Thoracic aorta (tissue), 2 donors: ENCODE measurements at regions not wholly inside any gene's neighbourhood (a gene's known extent, or its start where the extent isn't known, plus 50 kb on each side); places are given as distances from the start of the nearest gene placed in this dataset.

ENCODE experiments used
- ATAC-seq: fragments of 150-250 bp; one replicate; pipeline ENCODE4 v1.8.0; 2017; ENCODE audit warnings: low read depth; ENCODE audit not compliant: insufficient number of reproducible peaks, low FRiP score
- DNase-seq: peaks from one replicate; pipeline ENCODE4 v3.0.0-alpha.2; 2020; ENCODE audit warnings: low spot score
- H3K27ac ChIP-seq, 2 donors: fragments of 200-600 bp; sonication (generic); 1 replicate in 1 of 2; 2 replicates in 1 of 2; pipeline ENCODE4 v1.5.1; 2016; ENCODE audit warnings: mild to moderate bottlenecking in 2 of 2, moderate library complexity in 2 of 2
- H3K27me3 ChIP-seq: fragments of 200-600 bp; sonication (generic); replicated peaks from 2 replicates; pipeline ENCODE4 v1.6.0; 2016; ENCODE audit warnings: mild to moderate bottlenecking; ENCODE audit not compliant: insufficient read depth
- H3K36me3 ChIP-seq: fragments of 200-600 bp; sonication (generic); one replicate; pipeline ENCODE4 v1.5.1; 2016
- H3K4me1 ChIP-seq, 2 donors: fragments of 200-600 bp; sonication (generic); 1 replicate in 1 of 2; 2 replicates in 1 of 2; pipeline versions ENCODE4 v1.5.1 to v1.6.0; 2016; ENCODE audit warnings: low read depth in 2 of 2, mild to moderate bottlenecking in 1 of 2; ENCODE audit not compliant: control insufficient read depth in 1 of 2
- H3K4me3 ChIP-seq: fragments of 200-600 bp; sonication (generic); 2 replicates; pipeline ENCODE4 v1.5.1; 2016; ENCODE audit warnings: mild to moderate bottlenecking
- H3K9me3 ChIP-seq: fragments of 200-600 bp; sonication (generic); 2 replicates; pipeline ENCODE4 v1.5.1; 2016
- CTCF ChIP-seq: fragments of 200-600 bp; sonication (generic); IDR thresholded peaks from one replicate; pipeline ENCODE4 v1.5.1; 2019; ENCODE audit warnings: antibody characterized with exemption

GRCh38 chr2:217031445-217031844, 171.6 kb upstream of the TNP1 start:
- H3K27me3 ChIP-seq = no peaks in the 10 kb centered on the region
- H3K27ac ChIP-seq = no peak overlapping the region
- TF ChIP-seq CTCF = no peak
- no peaks in the 10 kb centered on the region for H3K9me3 ChIP-seq
- no peak overlapping the region for H3K4me3 ChIP-seq
- ATAC-seq = no peak
- H3K4me1 ChIP-seq = peaks cover 7 to 10% of the 10 kb centered on the region in 2 donors
- H3K36me3 ChIP-seq = no peaks in the 10 kb centered on the region
- DNase-seq = no peak

- H3K4me1 ChIP-seq = no peaks in the 10 kb centered on the region
- no peak for TF ChIP-seq CTCF
- no peaks in the 10 kb centered on the region for H3K9me3 ChIP-seq
- no peak overlapping the region for H3K4me3 ChIP-seq
- H3K27ac ChIP-seq = no peak overlapping the region
- DNase-seq (no peak), ATAC-seq (no peak)
- H3K36me3 ChIP-seq = no peaks in the 10 kb centered on the region
- no peaks in the 10 kb centered on the region for H3K27me3 ChIP-seq
Observed at GRCh38 chr2:217030081-217030480, 170.2 kb upstream of the TNP1 start.

GRCh38 chr2:217028128-217028527, 168.3 kb upstream of the TNP1 start:
- Histone ChIP-seq H3K27me3 (no peaks in the 10 kb centered on the region), H3K36me3 (no peaks in the 10 kb centered on the region), H3K9me3 (no peaks in the 10 kb centered on the region), H3K4me3 (no peak overlapping the region), H3K27ac (no peak overlapping the region), H3K4me1 (no peaks in the 10 kb centered on the region)
- ATAC-seq (no peak), DNase-seq (no peak)
- TF ChIP-seq CTCF = no peak

GRCh38 chr2:217027414-217027813, 167.6 kb upstream of the TNP1 start:
- Histone ChIP-seq H3K4me3 (no peak overlapping the region), H3K27me3 (no peaks in the 10 kb centered on the region), H3K4me1 (no peaks in the 10 kb centered on the region), H3K27ac (no peak overlapping the region), H3K9me3 (no peaks in the 10 kb centered on the region), H3K36me3 (no peaks in the 10 kb centered on the region)
- no peak for DNase-seq
- ATAC-seq = no peak
- TF ChIP-seq CTCF = no peak

GRCh38 chr2:217026569-217026968, 166.7 kb upstream of the TNP1 start:
- Histone ChIP-seq H3K27ac (no peak overlapping the region), H3K36me3 (no peaks in the 10 kb centered on the region), H3K4me1 (no peaks in the 10 kb centered on the region), H3K4me3 (no peak overlapping the region), H3K27me3 (no peaks in the 10 kb centered on the region), H3K9me3 (no peaks in the 10 kb centered on the region)
- DNase-seq = no peak
- ATAC-seq = no peak
- no peak for TF ChIP-seq CTCF
